ENCODE measurements at regions not wholly inside any gene's neighbourhood (a gene's known extent, or its start where the extent isn't known, plus 50 kb on each side); places are given as distances from the start of the nearest gene placed in this dataset.

DNA sequence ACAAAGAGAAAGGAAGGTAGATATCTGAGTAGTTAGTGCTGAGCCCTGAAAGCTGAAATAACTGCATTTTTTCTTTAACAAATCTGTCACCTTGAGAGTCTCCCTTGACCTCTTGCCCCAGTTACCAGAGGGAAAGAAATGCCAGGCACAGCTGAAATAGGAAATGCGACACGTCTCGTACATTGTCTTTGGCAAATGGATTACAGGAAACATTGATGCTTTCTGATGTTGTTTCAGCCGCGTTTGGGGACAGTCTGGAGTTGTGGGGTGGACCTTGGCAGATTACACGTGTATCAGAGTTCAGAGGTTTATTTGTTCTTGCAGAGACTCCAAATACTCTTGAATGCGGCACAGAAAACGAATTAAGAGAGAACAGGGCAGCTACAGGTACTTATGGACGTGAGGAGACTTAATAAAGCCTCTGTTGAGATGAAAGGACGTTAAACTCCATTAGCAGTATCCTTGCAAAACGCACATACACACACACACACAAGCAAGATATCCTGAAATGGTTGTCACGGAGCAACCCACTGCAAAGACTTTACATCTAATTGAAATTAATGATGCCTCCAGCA, 272.8 kb upstream of the RORA start:
- TF ChIP-seq HDAC6 (IDR thresholded peaks at IDR 0.05; ENCODE audit: unreplicated experiment) (no peak), POLR2A (IDR thresholded peaks at IDR 0.05; ENCODE audit: low read depth, low read length) (no peak), BHLHE40 (IDR thresholded peaks at IDR 0.05; ENCODE audit: borderline replicate concordance in 1 of 2, low read depth in 2 of 2, low read length in 1 of 2) (no peak), YY1 (IDR thresholded peaks at IDR 0.05; ENCODE audit: low read depth, low read length) (no peak), EZH2 (IDR thresholded peaks at IDR 0.05; ENCODE audit: borderline replicate concordance, control insufficient read depth, low read depth, low read length) (no peak), CTCF (IDR thresholded peaks at IDR 0.05 in 2 of 3, conservative IDR thresholded peaks at IDR 0.05 in 1 of 3; ENCODE audit: control insufficient read depth in 2 of 3, extremely low read depth in 1 of 3, insufficient read depth in 1 of 3, low read depth in 3 of 3, low read length in 3 of 3) (no peak), NFIC (IDR thresholded peaks at IDR 0.05; ENCODE audit: low read depth, low read length) (no peak), RELA (IDR thresholded peaks at IDR 0.05; ENCODE audit: borderline replicate concordance, partially characterized antibody) (no peak), ATF2 (IDR thresholded peaks at IDR 0.05; ENCODE audit: low read length) (no peak), MXI1 (IDR thresholded peaks at IDR 0.05; ENCODE audit: low read depth, low read length) (no peak)
- TF ChIP-seq, protein P1, sequence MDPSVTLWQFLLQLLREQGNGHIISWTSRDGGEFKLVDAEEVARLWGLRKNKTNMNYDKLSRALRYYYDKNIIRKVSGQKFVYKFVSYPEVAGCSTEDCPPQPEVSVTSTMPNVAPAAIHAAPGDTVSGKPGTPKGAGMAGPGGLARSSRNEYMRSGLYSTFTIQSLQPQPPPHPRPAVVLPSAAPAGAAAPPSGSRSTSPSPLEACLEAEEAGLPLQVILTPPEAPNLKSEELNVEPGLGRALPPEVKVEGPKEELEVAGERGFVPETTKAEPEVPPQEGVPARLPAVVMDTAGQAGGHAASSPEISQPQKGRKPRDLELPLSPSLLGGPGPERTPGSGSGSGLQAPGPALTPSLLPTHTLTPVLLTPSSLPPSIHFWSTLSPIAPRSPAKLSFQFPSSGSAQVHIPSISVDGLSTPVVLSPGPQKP (IDR thresholded peaks at IDR 0.05; ENCODE audit: low read depth, low read length) = no peak
- TF ChIP-seq, protein P2, sequence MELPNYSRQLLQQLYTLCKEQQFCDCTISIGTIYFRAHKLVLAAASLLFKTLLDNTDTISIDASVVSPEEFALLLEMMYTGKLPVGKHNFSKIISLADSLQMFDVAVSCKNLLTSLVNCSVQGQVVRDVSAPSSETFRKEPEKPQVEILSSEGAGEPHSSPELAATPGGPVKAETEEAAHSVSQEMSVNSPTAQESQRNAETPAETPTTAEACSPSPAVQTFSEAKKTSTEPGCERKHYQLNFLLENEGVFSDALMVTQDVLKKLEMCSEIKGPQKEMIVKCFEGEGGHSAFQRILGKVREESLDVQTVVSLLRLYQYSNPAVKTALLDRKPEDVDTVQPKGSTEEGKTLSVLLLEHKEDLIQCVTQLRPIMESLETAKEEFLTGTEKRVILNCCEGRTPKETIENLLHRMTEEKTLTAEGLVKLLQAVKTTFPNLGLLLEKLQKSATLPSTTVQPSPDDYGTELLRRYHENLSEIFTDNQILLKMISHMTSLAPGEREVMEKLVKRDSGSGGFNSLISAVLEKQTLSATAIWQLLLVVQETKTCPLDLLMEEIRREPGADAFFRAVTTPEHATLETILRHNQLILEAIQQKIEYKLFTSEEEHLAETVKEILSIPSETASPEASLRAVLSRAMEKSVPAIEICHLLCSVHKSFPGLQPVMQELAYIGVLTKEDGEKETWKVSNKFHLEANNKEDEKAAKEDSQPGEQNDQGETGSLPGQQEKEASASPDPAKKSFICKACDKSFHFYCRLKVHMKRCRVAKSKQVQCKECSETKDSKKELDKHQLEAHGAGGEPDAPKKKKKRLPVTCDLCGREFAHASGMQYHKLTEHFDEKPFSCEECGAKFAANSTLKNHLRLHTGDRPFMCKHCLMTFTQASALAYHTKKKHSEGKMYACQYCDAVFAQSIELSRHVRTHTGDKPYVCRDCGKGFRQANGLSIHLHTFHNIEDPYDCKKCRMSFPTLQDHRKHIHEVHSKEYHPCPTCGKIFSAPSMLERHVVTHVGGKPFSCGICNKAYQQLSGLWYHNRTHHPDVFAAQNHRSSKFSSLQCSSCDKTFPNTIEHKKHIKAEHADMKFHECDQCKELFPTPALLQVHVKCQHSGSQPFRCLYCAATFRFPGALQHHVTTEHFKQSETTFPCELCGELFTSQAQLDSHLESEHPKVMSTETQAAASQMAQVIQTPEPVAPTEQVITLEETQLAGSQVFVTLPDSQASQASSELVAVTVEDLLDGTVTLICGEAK (IDR thresholded peaks at IDR 0.05; ENCODE audit: borderline replicate concordance) = no peak
